ENCODE measurements at regions not wholly inside any gene's neighbourhood (a gene's known extent, or its start where the extent isn't known, plus 50 kb on each side); places are given as distances from the start of the nearest gene placed in this dataset.
"Not testable (repeated sequence)": the region's sequence is repeated elsewhere in the genome, so short reads cannot be mapped to it uniquely, and the experiment has no call there.

GRCh38 chr2:87669633-87670231, 78.2 kb upstream of the PLGLB2 start:
- POLR2A ChIA-PET; H3K4me1 ChIP-seq (ENCODE audit: insufficient read depth, low read length); BruUV-seq (replicated peaks); DNase-seq (ENCODE audit: low spot score); H2AFZ ChIP-seq (ENCODE audit: low read length); in situ Hi-C loops (cut with HindIII; ENCODE audit: extremely low pct_ligation_motif_present, low pct_unique_long_range_greater_than_20kb); H3K4me3 ChIP-seq (replicated peaks in 1 of 3; ENCODE audit: insufficient read depth in 1 of 3, low read depth in 2 of 3, low read length in 3 of 3); H3K27me3 ChIP-seq (ENCODE audit: control insufficient read depth in 1 of 2, insufficient read depth in 2 of 2, low read length in 2 of 2); CTCF ChIA-PET (ENCODE audit: low intra/inter-chr PET ratio, low total read pairs); H3K79me2 ChIP-seq (ENCODE audit: insufficient read depth, low read length); H3K9ac ChIP-seq (ENCODE audit: insufficient read depth, low read depth, low read length); H3K36me3 ChIP-seq (replicated peaks in 1 of 2; ENCODE audit: control insufficient read depth in 1 of 2, insufficient read depth in 2 of 2, low read length in 2 of 2); intact Hi-C loops (cut with micrococcal nuclease; ENCODE audit: unreplicated experiment); H3K4me2 ChIP-seq (ENCODE audit: low read depth, low read length); H3K27ac ChIP-seq (ENCODE audit: extremely low read length, insufficient read depth, low read length); H4K20me1 ChIP-seq (ENCODE audit: insufficient read depth, low read length); H3K9me3 ChIP-seq (ENCODE audit: low read length); TF ChIP-seq SOX13 (IDR thresholded peaks at IDR 0.05): not testable (repeated sequence)
- TF ChIP-seq NFE2 (CRISPR knock-in tag; IDR thresholded peaks at IDR 0.05): peak; percentile 47; the same call in 1 of the 2 replicates
- peak in 1 of 2 experiments; percentile 30; a peak in 1 of 4 replicates for TF ChIP-seq SOX13 (CRISPR knock-in tag; conservative IDR thresholded peaks at IDR 0.05 in 1 of 2, IDR thresholded peaks at IDR 0.05 in 1 of 2)
- WGBS (ENCODE audit: low lambda C conversion rate): 96% methylated on average over 5 of the region's 8 CpGs
- peak; percentile 28 for FAIRE-seq
- ATAC-seq: peak; percentile 63

DNA sequence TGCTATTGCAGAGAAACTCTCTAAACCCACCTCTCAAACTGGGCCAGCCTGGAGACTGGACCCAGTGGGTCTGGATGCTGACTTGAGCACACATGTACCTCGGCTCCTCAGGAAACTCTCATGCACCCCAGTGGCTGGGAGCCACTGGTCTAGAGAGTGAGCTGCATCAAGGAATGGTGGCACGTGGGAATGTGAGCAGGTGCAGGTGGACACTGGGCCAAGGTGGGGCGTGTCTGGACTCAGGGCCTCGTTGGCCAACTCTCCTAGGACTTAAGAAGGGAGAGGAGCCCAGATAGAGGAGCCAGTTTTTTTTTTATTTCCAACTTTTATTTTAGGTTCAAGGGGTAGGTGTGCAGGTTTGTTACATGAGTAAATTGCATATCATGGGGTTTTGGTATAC, 75.5 kb upstream of the PLGLB2 start:
- H3K79me2 ChIP-seq (ENCODE audit: insufficient read depth, low read length); CTCF ChIA-PET (ENCODE audit: low intra/inter-chr PET ratio, low total read pairs); FAIRE-seq; H3K4me1 ChIP-seq (ENCODE audit: insufficient read depth, low read length); H3K4me3 ChIP-seq (replicated peaks in 1 of 3; ENCODE audit: insufficient read depth in 1 of 3, low read depth in 2 of 3, low read length in 3 of 3); H3K4me2 ChIP-seq (ENCODE audit: low read depth, low read length); H3K27me3 ChIP-seq (ENCODE audit: control insufficient read depth in 1 of 2, insufficient read depth in 2 of 2, low read length in 2 of 2); BruUV-seq (replicated peaks); in situ Hi-C loops (cut with HindIII; ENCODE audit: extremely low pct_ligation_motif_present, low pct_unique_long_range_greater_than_20kb); H3K9me3 ChIP-seq (ENCODE audit: low read length); H3K27ac ChIP-seq (ENCODE audit: extremely low read length, insufficient read depth, low read length); H2AFZ ChIP-seq (ENCODE audit: low read length); ATAC-seq; H3K9ac ChIP-seq (ENCODE audit: insufficient read depth, low read depth, low read length); H3K36me3 ChIP-seq (replicated peaks in 1 of 2; ENCODE audit: control insufficient read depth in 1 of 2, insufficient read depth in 2 of 2, low read length in 2 of 2); POLR2A ChIA-PET; DNase-seq (ENCODE audit: low spot score); H4K20me1 ChIP-seq (ENCODE audit: insufficient read depth, low read length); intact Hi-C loops (cut with micrococcal nuclease; ENCODE audit: unreplicated experiment): not testable (repeated sequence)
- WGBS (ENCODE audit: low lambda C conversion rate): 77% methylated on average over 3 of the region's 4 CpGs

- H3K27me3 ChIP-seq (ENCODE audit: control insufficient read depth in 1 of 2, insufficient read depth in 2 of 2, low read length in 2 of 2); H3K36me3 ChIP-seq (replicated peaks in 1 of 2; ENCODE audit: control insufficient read depth in 1 of 2, insufficient read depth in 2 of 2, low read length in 2 of 2); CTCF ChIA-PET (ENCODE audit: low intra/inter-chr PET ratio, low total read pairs); ATAC-seq; H3K4me3 ChIP-seq (replicated peaks in 1 of 3; ENCODE audit: insufficient read depth in 1 of 3, low read depth in 2 of 3, low read length in 3 of 3); DNase-seq (ENCODE audit: low spot score); H4K20me1 ChIP-seq (ENCODE audit: insufficient read depth, low read length); POLR2A ChIA-PET; H3K9me3 ChIP-seq (ENCODE audit: low read length); H3K27ac ChIP-seq (ENCODE audit: extremely low read length, insufficient read depth, low read length); H3K4me1 ChIP-seq (ENCODE audit: insufficient read depth, low read length); H3K79me2 ChIP-seq (ENCODE audit: insufficient read depth, low read length); intact Hi-C loops (cut with micrococcal nuclease; ENCODE audit: unreplicated experiment); FAIRE-seq; H3K9ac ChIP-seq (ENCODE audit: insufficient read depth, low read depth, low read length); in situ Hi-C loops (cut with HindIII; ENCODE audit: extremely low pct_ligation_motif_present, low pct_unique_long_range_greater_than_20kb); H2AFZ ChIP-seq (ENCODE audit: low read length); BruUV-seq (replicated peaks); H3K4me2 ChIP-seq (ENCODE audit: low read depth, low read length): not testable (repeated sequence)
- WGBS (ENCODE audit: low lambda C conversion rate): no CpG with 5 or more reads among the region's 2 CpGs
These were observed 73.2 kb upstream of the PLGLB2 start for GRCh38 chr2:87674729-87675128.

GRCh38 chr2:87675487-87675886, 72.4 kb upstream of the PLGLB2 start:
- H3K9ac ChIP-seq (ENCODE audit: insufficient read depth, low read depth, low read length); H3K27ac ChIP-seq (ENCODE audit: extremely low read length, insufficient read depth, low read length); intact Hi-C loops (cut with micrococcal nuclease; ENCODE audit: unreplicated experiment); H3K27me3 ChIP-seq (ENCODE audit: control insufficient read depth in 1 of 2, insufficient read depth in 2 of 2, low read length in 2 of 2); H3K79me2 ChIP-seq (ENCODE audit: insufficient read depth, low read length); H3K4me2 ChIP-seq (ENCODE audit: low read depth, low read length); H3K4me3 ChIP-seq (replicated peaks in 1 of 3; ENCODE audit: insufficient read depth in 1 of 3, low read depth in 2 of 3, low read length in 3 of 3); H3K4me1 ChIP-seq (ENCODE audit: insufficient read depth, low read length); POLR2A ChIA-PET; H3K9me3 ChIP-seq (ENCODE audit: low read length); in situ Hi-C loops (cut with HindIII; ENCODE audit: extremely low pct_ligation_motif_present, low pct_unique_long_range_greater_than_20kb); BruUV-seq (replicated peaks); ATAC-seq; H3K36me3 ChIP-seq (replicated peaks in 1 of 2; ENCODE audit: control insufficient read depth in 1 of 2, insufficient read depth in 2 of 2, low read length in 2 of 2); DNase-seq (ENCODE audit: low spot score); CTCF ChIA-PET (ENCODE audit: low intra/inter-chr PET ratio, low total read pairs); H2AFZ ChIP-seq (ENCODE audit: low read length); H4K20me1 ChIP-seq (ENCODE audit: insufficient read depth, low read length): not testable (repeated sequence)
- 92% methylated on average over 2 of the region's 7 CpGs for WGBS (ENCODE audit: low lambda C conversion rate)
- FAIRE-seq: peak; percentile 36
